Fibroblast of lung (primary cell): ENCODE measurements at regions not wholly inside any gene's neighbourhood (a gene's known extent, or its start where the extent isn't known, plus 50 kb on each side); places are given as distances from the start of the nearest gene placed in this dataset.

Experiments used
- EZH2 ChIP-seq: IDR thresholded peaks from 2 replicates; pipeline ENCODE4 v1.5.1; 2012; ENCODE audit warnings: low read length, control low read depth, mild to moderate bottlenecking; ENCODE audit errors: missing control alignments
- TF ChIP-seq, protein P1 (sequence below), 2 donors: IDR thresholded peaks in 1 of 2; conservative IDR thresholded peaks in 1 of 2; 1 replicate in 1 of 2; 2 replicates in 1 of 2; pipeline ENCODE4 v1.5.1; 2011 to 2012; ENCODE audit warnings: low read length in 2 of 2, control low read depth in 1 of 2, inconsistent platforms in 1 of 2, low read depth in 1 of 2, mild to moderate bottlenecking in 1 of 2

GRCh38 chr22:47804281-47804680, 1041.8 kb downstream of the TBC1D22A start:
- TF ChIP-seq, protein P1, sequence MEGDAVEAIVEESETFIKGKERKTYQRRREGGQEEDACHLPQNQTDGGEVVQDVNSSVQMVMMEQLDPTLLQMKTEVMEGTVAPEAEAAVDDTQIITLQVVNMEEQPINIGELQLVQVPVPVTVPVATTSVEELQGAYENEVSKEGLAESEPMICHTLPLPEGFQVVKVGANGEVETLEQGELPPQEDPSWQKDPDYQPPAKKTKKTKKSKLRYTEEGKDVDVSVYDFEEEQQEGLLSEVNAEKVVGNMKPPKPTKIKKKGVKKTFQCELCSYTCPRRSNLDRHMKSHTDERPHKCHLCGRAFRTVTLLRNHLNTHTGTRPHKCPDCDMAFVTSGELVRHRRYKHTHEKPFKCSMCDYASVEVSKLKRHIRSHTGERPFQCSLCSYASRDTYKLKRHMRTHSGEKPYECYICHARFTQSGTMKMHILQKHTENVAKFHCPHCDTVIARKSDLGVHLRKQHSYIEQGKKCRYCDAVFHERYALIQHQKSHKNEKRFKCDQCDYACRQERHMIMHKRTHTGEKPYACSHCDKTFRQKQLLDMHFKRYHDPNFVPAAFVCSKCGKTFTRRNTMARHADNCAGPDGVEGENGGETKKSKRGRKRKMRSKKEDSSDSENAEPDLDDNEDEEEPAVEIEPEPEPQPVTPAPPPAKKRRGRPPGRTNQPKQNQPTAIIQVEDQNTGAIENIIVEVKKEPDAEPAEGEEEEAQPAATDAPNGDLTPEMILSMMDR (conservative IDR thresholded peaks at IDR 0.05 in 1 of 2, IDR thresholded peaks at IDR 0.05 in 1 of 2; ENCODE audit: low read depth in 1 of 2, low read length in 2 of 2), result no peak
- TF ChIP-seq EZH2, result no peak
